ENCODE measurements at regions not wholly inside any gene's neighbourhood (a gene's known extent, or its start where the extent isn't known, plus 50 kb on each side); places are given as distances from the start of the nearest gene placed in this dataset.

- TF ChIP-seq, protein P1, sequence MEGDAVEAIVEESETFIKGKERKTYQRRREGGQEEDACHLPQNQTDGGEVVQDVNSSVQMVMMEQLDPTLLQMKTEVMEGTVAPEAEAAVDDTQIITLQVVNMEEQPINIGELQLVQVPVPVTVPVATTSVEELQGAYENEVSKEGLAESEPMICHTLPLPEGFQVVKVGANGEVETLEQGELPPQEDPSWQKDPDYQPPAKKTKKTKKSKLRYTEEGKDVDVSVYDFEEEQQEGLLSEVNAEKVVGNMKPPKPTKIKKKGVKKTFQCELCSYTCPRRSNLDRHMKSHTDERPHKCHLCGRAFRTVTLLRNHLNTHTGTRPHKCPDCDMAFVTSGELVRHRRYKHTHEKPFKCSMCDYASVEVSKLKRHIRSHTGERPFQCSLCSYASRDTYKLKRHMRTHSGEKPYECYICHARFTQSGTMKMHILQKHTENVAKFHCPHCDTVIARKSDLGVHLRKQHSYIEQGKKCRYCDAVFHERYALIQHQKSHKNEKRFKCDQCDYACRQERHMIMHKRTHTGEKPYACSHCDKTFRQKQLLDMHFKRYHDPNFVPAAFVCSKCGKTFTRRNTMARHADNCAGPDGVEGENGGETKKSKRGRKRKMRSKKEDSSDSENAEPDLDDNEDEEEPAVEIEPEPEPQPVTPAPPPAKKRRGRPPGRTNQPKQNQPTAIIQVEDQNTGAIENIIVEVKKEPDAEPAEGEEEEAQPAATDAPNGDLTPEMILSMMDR (IDR thresholded peaks at IDR 0.05; ENCODE audit: extremely low read depth in 1 of 2, insufficient read depth in 1 of 2, low read depth in 1 of 2, low read length in 2 of 2): no peak
- TF ChIP-seq EZH2 (IDR thresholded peaks at IDR 0.05; ENCODE audit: borderline replicate concordance, low read depth, low read length, severe bottlenecking): no peak
- TF ChIP-seq POLR2AphosphoS5 (IDR thresholded peaks at IDR 0.05; ENCODE audit: insufficient read depth, low read depth, low read length): no peak
- no peak for TF ChIP-seq MAX (IDR thresholded peaks at IDR 0.05; ENCODE audit: insufficient read depth, insufficient read length)
- TF ChIP-seq POLR2A (IDR thresholded peaks at IDR 0.05; ENCODE audit: low read depth, low read length): no peak
Measured at GRCh38 chr11:95456714-95457491, 225.9 kb upstream of the SESN3 start.

All from endothelial cell of umbilical vein (primary cell).